ENCODE measurements at regions not wholly inside any gene's neighbourhood (a gene's known extent, or its start where the extent isn't known, plus 50 kb on each side); places are given as distances from the start of the nearest gene placed in this dataset.

DNA sequence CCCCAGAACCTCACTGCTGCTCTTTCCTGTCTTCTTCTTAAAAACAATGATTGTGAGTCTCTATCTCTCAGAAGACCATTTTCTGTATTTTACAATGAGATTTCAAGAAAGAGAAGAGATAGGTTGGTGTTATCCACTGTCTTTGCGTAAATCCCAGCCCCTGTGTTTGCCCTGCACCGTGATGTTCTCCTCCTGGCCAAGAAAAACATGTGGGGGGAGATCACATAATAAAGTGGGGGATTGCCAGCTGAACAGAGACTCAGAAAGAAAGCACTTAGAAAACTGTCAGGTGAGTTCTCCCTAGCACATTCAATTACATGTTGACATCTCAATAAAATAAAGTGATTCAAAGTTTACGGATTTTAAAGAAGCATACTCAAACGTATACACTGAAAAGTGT is 105.0 kb upstream of the PITRM1 start:
- TF ChIP-seq POLR2A (IDR thresholded peaks at IDR 0.05) = no peak
- no peak for TF ChIP-seq POLR2AphosphoS5 (IDR thresholded peaks at IDR 0.05)
- TF ChIP-seq CTCF (IDR thresholded peaks at IDR 0.05) = no peak

Data from suprapubic skin (tissue), 4 donors.